ENCODE measurements at regions not wholly inside any gene's neighbourhood (a gene's known extent, or its start where the extent isn't known, plus 50 kb on each side); places are given as distances from the start of the nearest gene placed in this dataset.

DNA sequence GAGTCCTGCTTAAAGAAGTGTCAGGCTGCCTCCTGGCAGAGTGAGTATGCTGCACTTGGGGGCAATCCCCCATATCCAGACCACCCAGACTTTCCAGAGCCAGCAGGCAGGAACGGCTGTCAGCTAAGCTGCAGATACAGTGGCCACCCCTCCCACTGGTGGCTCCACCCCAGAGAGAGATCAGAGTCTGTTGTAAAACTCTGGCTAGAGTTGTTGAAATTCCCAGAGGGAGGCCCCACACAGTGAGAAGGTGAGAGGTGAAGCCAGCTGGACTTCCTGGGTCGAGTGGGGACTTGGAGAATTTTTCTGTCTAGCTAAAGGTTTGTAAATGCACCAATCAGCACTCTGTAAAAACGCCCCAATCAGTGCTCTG is 533.8 kb upstream of the ACVR2A start:
- H3K4me2 ChIP-seq (replicated peaks; ENCODE audit: low read depth, low read length, poor library complexity, severe bottlenecking): no peak overlapping the region
- no peaks in the 10 kb centered on the region for H3K27me3 ChIP-seq (replicated peaks in 1 of 4; ENCODE audit: control extremely low read depth in 1 of 4, control insufficient read depth in 3 of 4, insufficient read depth in 4 of 4, low read length in 3 of 4)
- POLR2A ChIA-PET: no interaction called here
- H3K9ac ChIP-seq (ENCODE audit: low read length): no peak overlapping the region
- intact Hi-C loops (cut with micrococcal nuclease): no loop called here
- CTCF ChIA-PET: no interaction called here
- H3K36me3 ChIP-seq (replicated peaks in 1 of 2; ENCODE audit: control extremely low read depth in 1 of 2, control insufficient read depth in 1 of 2, extremely low read depth in 1 of 2, insufficient read depth in 2 of 2, low read length in 1 of 2): no peaks in the 10 kb centered on the region
- no peak overlapping the region for H3K27ac ChIP-seq (ENCODE audit: low read length in 2 of 2)
- no peak overlapping the region for H3K27ac Mint-ChIP-seq
- no peaks in the 10 kb centered on the region for H3K9me3 Mint-ChIP-seq (ENCODE audit: insufficient read depth)
- TF ChIP-seq CTCF (IDR thresholded peaks at IDR 0.05) (no peak), EZH2 (IDR thresholded peaks at IDR 0.05; ENCODE audit: borderline replicate concordance, insufficient read depth, low read depth, low read length, poor library complexity, severe bottlenecking) (no peak)
- no peaks in the 10 kb centered on the region for H4K20me1 ChIP-seq (ENCODE audit: control insufficient read depth, insufficient read depth, low read length, poor library complexity, severe bottlenecking)
- no peaks in the 10 kb centered on the region for H3K9me3 ChIP-seq (ENCODE audit: control extremely low read depth in 1 of 3, control insufficient read depth in 2 of 3, insufficient read depth in 1 of 3, low read length in 2 of 3)
- H3K4me1 ChIP-seq (ENCODE audit: control insufficient read depth in 2 of 2, insufficient read depth in 2 of 2, low read length in 2 of 2): no peaks in the 10 kb centered on the region
- H3K4me1 Mint-ChIP-seq: no peaks in the 10 kb centered on the region
- DNase-seq: no peak
- 71% methylated on average over 3 of the region's 3 CpGs for WGBS (ENCODE audit: insufficient coverage)
- H3K79me2 ChIP-seq (ENCODE audit: control insufficient read depth, insufficient read depth, low read length): no peaks in the 10 kb centered on the region
- H3K27me3 Mint-ChIP-seq: no peaks in the 10 kb centered on the region
- ATAC-seq (ENCODE audit: low read depth): no peak
- no peak overlapping the region for H3K4me3 Mint-ChIP-seq
- H2AFZ ChIP-seq (ENCODE audit: insufficient read depth, low read depth, low read length, poor library complexity, severe bottlenecking): no peak overlapping the region
- H3K4me3 ChIP-seq (ENCODE audit: control extremely low read depth in 1 of 5, extremely low read depth in 1 of 5, insufficient read depth in 1 of 5, low read depth in 2 of 5, low read length in 4 of 5): no peak overlapping the region

DNA sequence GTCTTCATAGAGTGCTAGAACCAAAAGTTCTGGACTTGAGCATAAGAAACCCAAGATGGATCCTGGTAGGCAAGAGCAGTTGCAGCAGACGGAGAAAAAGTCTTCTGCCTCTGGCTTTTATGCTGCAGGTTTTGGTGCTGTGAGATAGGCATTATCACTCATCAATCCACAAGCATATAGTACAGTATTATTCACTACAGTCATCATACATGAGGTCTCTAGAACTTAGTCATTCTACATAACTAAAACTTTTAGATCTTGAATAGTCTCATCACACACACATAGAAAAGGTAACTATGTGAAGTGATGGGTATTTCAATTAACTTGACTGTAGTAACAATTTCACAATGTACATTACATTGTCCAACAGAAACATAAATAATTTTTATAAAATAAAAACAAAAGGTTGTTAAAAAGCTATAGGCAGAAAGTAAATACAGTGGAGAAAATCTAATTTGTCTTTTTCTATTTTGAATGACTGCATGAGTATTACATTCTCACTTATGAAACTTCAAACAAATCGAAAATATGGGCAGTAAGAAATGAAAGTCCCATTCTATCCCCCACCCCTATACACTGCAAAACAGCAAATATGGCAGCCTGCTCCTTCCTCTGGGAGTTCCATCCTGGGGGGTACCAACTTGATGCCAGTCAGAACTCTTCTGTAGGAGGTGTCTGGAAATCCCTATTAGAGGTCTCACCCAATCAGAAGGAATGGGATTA is 534.3 kb upstream of the ACVR2A start:
- ATAC-seq (ENCODE audit: low read depth): no peak
- POLR2A ChIA-PET: no interaction called here
- Histone ChIP-seq H3K79me2 (ENCODE audit: control insufficient read depth, insufficient read depth, low read length) (no peaks in the 10 kb centered on the region), H3K4me2 (replicated peaks; ENCODE audit: low read depth, low read length, poor library complexity, severe bottlenecking) (no peak overlapping the region), H3K9me3 (ENCODE audit: control extremely low read depth in 1 of 3, control insufficient read depth in 2 of 3, insufficient read depth in 1 of 3, low read length in 2 of 3) (no peaks in the 10 kb centered on the region), H4K20me1 (ENCODE audit: control insufficient read depth, insufficient read depth, low read length, poor library complexity, severe bottlenecking) (no peaks in the 10 kb centered on the region), H3K4me3 (ENCODE audit: control extremely low read depth in 1 of 5, extremely low read depth in 1 of 5, insufficient read depth in 1 of 5, low read depth in 2 of 5, low read length in 4 of 5) (no peak overlapping the region), H2AFZ (ENCODE audit: insufficient read depth, low read depth, low read length, poor library complexity, severe bottlenecking) (no peak overlapping the region), H3K36me3 (replicated peaks in 1 of 2; ENCODE audit: control extremely low read depth in 1 of 2, control insufficient read depth in 1 of 2, extremely low read depth in 1 of 2, insufficient read depth in 2 of 2, low read length in 1 of 2) (no peaks in the 10 kb centered on the region), H3K27me3 (replicated peaks in 1 of 4; ENCODE audit: control extremely low read depth in 1 of 4, control insufficient read depth in 3 of 4, insufficient read depth in 4 of 4, low read length in 3 of 4) (no peaks in the 10 kb centered on the region), H3K27ac (ENCODE audit: low read length in 2 of 2) (no peak overlapping the region), H3K9ac (ENCODE audit: low read length) (no peak overlapping the region), H3K4me1 (ENCODE audit: control insufficient read depth in 2 of 2, insufficient read depth in 2 of 2, low read length in 2 of 2) (no peaks in the 10 kb centered on the region)
- CTCF ChIA-PET: no interaction called here
- no peaks in the 10 kb centered on the region for H3K9me3 Mint-ChIP-seq (ENCODE audit: insufficient read depth)
- no peak overlapping the region for H3K4me3 Mint-ChIP-seq
- H3K4me1 Mint-ChIP-seq: no peaks in the 10 kb centered on the region
- DNase-seq: no peak
- no peak overlapping the region for H3K27ac Mint-ChIP-seq
- no peak for TF ChIP-seq CTCF (IDR thresholded peaks at IDR 0.05)
- TF ChIP-seq EZH2 (IDR thresholded peaks at IDR 0.05; ENCODE audit: borderline replicate concordance, insufficient read depth, low read depth, low read length, poor library complexity, severe bottlenecking): no peak
- intact Hi-C loops (cut with micrococcal nuclease): no loop called here
- WGBS (ENCODE audit: insufficient coverage): no CpG with 5 or more reads among the region's 2 CpGs
- no peaks in the 10 kb centered on the region for H3K27me3 Mint-ChIP-seq
